ENCODE measurements at regions not wholly inside any gene's neighbourhood (a gene's known extent, or its start where the extent isn't known, plus 50 kb on each side); places are given as distances from the start of the nearest gene placed in this dataset.

GRCh38 chr9:73031350-73031749 is 78.5 kb upstream of the ALDH1A1 start:
- no peaks in the 10 kb centered on the region for H3K27me3 ChIP-seq (ENCODE audit: control insufficient read depth, insufficient read depth, low read length)
- no peaks in the 10 kb centered on the region for H3K36me3 ChIP-seq (ENCODE audit: insufficient read depth, low read length)
- no peaks in the 10 kb centered on the region for H3K9me3 ChIP-seq (replicated peaks; ENCODE audit: low read length)
- peaks cover 9% of the 10 kb centered on the region for H3K4me1 ChIP-seq (ENCODE audit: control insufficient read depth, insufficient read depth, low read length)
- no peak overlapping the region for H3K4me2 ChIP-seq (ENCODE audit: low read length)
- H3K9ac ChIP-seq (ENCODE audit: low read depth, low read length): no peak overlapping the region
- H3K4me3 ChIP-seq (ENCODE audit: low read length): no peak overlapping the region

GRCh38 chr9:73030370-73031030 is 77.6 kb upstream of the ALDH1A1 start:
- Histone ChIP-seq H3K4me3 (ENCODE audit: low read length) (no peak overlapping the region), H3K4me2 (ENCODE audit: low read length) (no peak overlapping the region), H3K9me3 (replicated peaks; ENCODE audit: low read length) (no peaks in the 10 kb centered on the region), H3K4me1 (ENCODE audit: control insufficient read depth, insufficient read depth, low read length) (peaks cover 5% of the 10 kb centered on the region), H3K36me3 (ENCODE audit: insufficient read depth, low read length) (no peaks in the 10 kb centered on the region), H3K9ac (ENCODE audit: low read depth, low read length) (no peak overlapping the region), H3K27me3 (ENCODE audit: control insufficient read depth, insufficient read depth, low read length) (no peaks in the 10 kb centered on the region)

- no peak overlapping the region for H3K9ac ChIP-seq (ENCODE audit: low read depth, low read length)
- no peaks in the 10 kb centered on the region for H3K4me1 ChIP-seq (ENCODE audit: control insufficient read depth, insufficient read depth, low read length)
- H3K9me3 ChIP-seq (replicated peaks; ENCODE audit: low read length): no peaks in the 10 kb centered on the region
- no peaks in the 10 kb centered on the region for H3K27me3 ChIP-seq (ENCODE audit: control insufficient read depth, insufficient read depth, low read length)
- no peak overlapping the region for H3K4me3 ChIP-seq (ENCODE audit: low read length)
- H3K4me2 ChIP-seq (ENCODE audit: low read length): no peak overlapping the region
- no peaks in the 10 kb centered on the region for H3K36me3 ChIP-seq (ENCODE audit: insufficient read depth, low read length)
Measured at GRCh38 chr9:73029346-73029745, 76.5 kb upstream of the ALDH1A1 start.

GRCh38 chr9:73026375-73026774 is 73.5 kb upstream of the ALDH1A1 start:
- Histone ChIP-seq H3K4me1 (ENCODE audit: control insufficient read depth, insufficient read depth, low read length) (peaks cover 10% of the 10 kb centered on the region), H3K9ac (ENCODE audit: low read depth, low read length) (no peak overlapping the region), H3K27me3 (ENCODE audit: control insufficient read depth, insufficient read depth, low read length) (no peaks in the 10 kb centered on the region), H3K9me3 (replicated peaks; ENCODE audit: low read length) (no peaks in the 10 kb centered on the region), H3K4me3 (ENCODE audit: low read length) (no peak overlapping the region), H3K36me3 (ENCODE audit: insufficient read depth, low read length) (no peaks in the 10 kb centered on the region), H3K4me2 (ENCODE audit: low read length) (no peak overlapping the region)

- no peaks in the 10 kb centered on the region for H3K36me3 ChIP-seq (ENCODE audit: insufficient read depth, low read length)
- no peak overlapping the region for H3K4me3 ChIP-seq (ENCODE audit: low read length)
- no peaks in the 10 kb centered on the region for H3K9me3 ChIP-seq (replicated peaks; ENCODE audit: low read length)
- H3K9ac ChIP-seq (ENCODE audit: low read depth, low read length): no peak overlapping the region
- H3K4me2 ChIP-seq (ENCODE audit: low read length): no peak overlapping the region
- no peaks in the 10 kb centered on the region for H3K27me3 ChIP-seq (ENCODE audit: control insufficient read depth, insufficient read depth, low read length)
- H3K4me1 ChIP-seq (ENCODE audit: control insufficient read depth, insufficient read depth, low read length): peaks cover 10% of the 10 kb centered on the region
Measured at GRCh38 chr9:73024601-73025034, 71.8 kb upstream of the ALDH1A1 start.

GRCh38 chr9:73023025-73023541 is 70.2 kb upstream of the ALDH1A1 start:
- Histone ChIP-seq H3K9ac (ENCODE audit: low read depth, low read length) (no peak overlapping the region), H3K36me3 (ENCODE audit: insufficient read depth, low read length) (no peaks in the 10 kb centered on the region), H3K27me3 (ENCODE audit: control insufficient read depth, insufficient read depth, low read length) (no peaks in the 10 kb centered on the region)

GRCh38 chr9:73022353-73022752 is 69.5 kb upstream of the ALDH1A1 start:
- H3K36me3 ChIP-seq (ENCODE audit: insufficient read depth, low read length): no peaks in the 10 kb centered on the region
- H3K4me2 ChIP-seq (ENCODE audit: low read length): no peak overlapping the region
- H3K9ac ChIP-seq (ENCODE audit: low read depth, low read length): no peak overlapping the region
- no peak overlapping the region for H3K4me3 ChIP-seq (ENCODE audit: low read length)
- no peaks in the 10 kb centered on the region for H3K27me3 ChIP-seq (ENCODE audit: control insufficient read depth, insufficient read depth, low read length)
- H3K9me3 ChIP-seq (replicated peaks; ENCODE audit: low read length): no peaks in the 10 kb centered on the region
- peaks cover 10% of the 10 kb centered on the region for H3K4me1 ChIP-seq (ENCODE audit: control insufficient read depth, insufficient read depth, low read length)

More at GRCh38 chr9:73023025-73023541, 70.2 kb upstream of the ALDH1A1 start:
- Histone ChIP-seq H3K4me3 (ENCODE audit: low read length) (no peak overlapping the region), H3K4me2 (ENCODE audit: low read length) (peak overlapping the region; percentile 14), H3K4me1 (ENCODE audit: control insufficient read depth, insufficient read depth, low read length) (peaks cover 10% of the 10 kb centered on the region), H3K9me3 (replicated peaks; ENCODE audit: low read length) (no peaks in the 10 kb centered on the region)

- no peaks in the 10 kb centered on the region for H3K9me3 ChIP-seq (replicated peaks; ENCODE audit: low read length)
- no peak overlapping the region for H3K4me2 ChIP-seq (ENCODE audit: low read length)
- no peak overlapping the region for H3K4me3 ChIP-seq (ENCODE audit: low read length)
- H3K36me3 ChIP-seq (ENCODE audit: insufficient read depth, low read length): no peaks in the 10 kb centered on the region
- no peaks in the 10 kb centered on the region for H3K27me3 ChIP-seq (ENCODE audit: control insufficient read depth, insufficient read depth, low read length)
- H3K9ac ChIP-seq (ENCODE audit: low read depth, low read length): no peak overlapping the region
- H3K4me1 ChIP-seq (ENCODE audit: control insufficient read depth, insufficient read depth, low read length): peaks cover 10% of the 10 kb centered on the region
Measured at GRCh38 chr9:73020877-73021276, 68.0 kb upstream of the ALDH1A1 start.

- peaks cover 27% of the 10 kb centered on the region for H3K4me1 ChIP-seq (ENCODE audit: control insufficient read depth, insufficient read depth, low read length)
- peak overlapping the region; percentile 46 for H3K4me3 ChIP-seq (ENCODE audit: low read length)
- no peak overlapping the region for H3K4me2 ChIP-seq (ENCODE audit: low read length)
- H3K9me3 ChIP-seq (replicated peaks; ENCODE audit: low read length): no peaks in the 10 kb centered on the region
- peak overlapping the region; percentile 73 for H3K9ac ChIP-seq (ENCODE audit: low read depth, low read length)
- H3K27me3 ChIP-seq (ENCODE audit: control insufficient read depth, insufficient read depth, low read length): no peaks in the 10 kb centered on the region
- H3K36me3 ChIP-seq (ENCODE audit: insufficient read depth, low read length): no peaks in the 10 kb centered on the region
Measured at GRCh38 chr9:73014011-73014410, 61.2 kb upstream of the ALDH1A1 start.

GRCh38 chr9:73011956-73012355 is 59.1 kb upstream of the ALDH1A1 start:
- H3K9ac ChIP-seq (ENCODE audit: low read depth, low read length): peak overlapping the region; percentile 73
- H3K4me3 ChIP-seq (ENCODE audit: low read length): peak overlapping the region; percentile 61
- H3K4me2 ChIP-seq (ENCODE audit: low read length): peak overlapping the region; percentile 68
- no peaks in the 10 kb centered on the region for H3K36me3 ChIP-seq (ENCODE audit: insufficient read depth, low read length)
- no peaks in the 10 kb centered on the region for H3K27me3 ChIP-seq (ENCODE audit: control insufficient read depth, insufficient read depth, low read length)
- peaks cover 27% of the 10 kb centered on the region for H3K4me1 ChIP-seq (ENCODE audit: control insufficient read depth, insufficient read depth, low read length)
- no peaks in the 10 kb centered on the region for H3K9me3 ChIP-seq (replicated peaks; ENCODE audit: low read length)

- Histone ChIP-seq H3K4me1 (ENCODE audit: control insufficient read depth, insufficient read depth, low read length) (peaks cover 27% of the 10 kb centered on the region), H3K4me2 (ENCODE audit: low read length) (peak overlapping the region; percentile 68), H3K4me3 (ENCODE audit: low read length) (peak overlapping the region; percentile 61), H3K9me3 (replicated peaks; ENCODE audit: low read length) (no peaks in the 10 kb centered on the region), H3K9ac (ENCODE audit: low read depth, low read length) (peak overlapping the region; percentile 73), H3K36me3 (ENCODE audit: insufficient read depth, low read length) (no peaks in the 10 kb centered on the region), H3K27me3 (ENCODE audit: control insufficient read depth, insufficient read depth, low read length) (no peaks in the 10 kb centered on the region)
Measured at GRCh38 chr9:73011181-73011750, 58.4 kb upstream of the ALDH1A1 start.

All from skeletal muscle satellite cell (primary cell).